Raji (cell line): ENCODE measurements at regions not wholly inside any gene's neighbourhood (a gene's known extent, or its start where the extent isn't known, plus 50 kb on each side); places are given as distances from the start of the nearest gene placed in this dataset.

Experiments
- POLR2A ChIP-seq: IDR thresholded peaks from 2 replicates; pipeline ENCODE4 v1.6.1; 2011; ENCODE audit warnings: low read depth, low read length, control low read depth; ENCODE audit not compliant: insufficient read depth

DNA sequence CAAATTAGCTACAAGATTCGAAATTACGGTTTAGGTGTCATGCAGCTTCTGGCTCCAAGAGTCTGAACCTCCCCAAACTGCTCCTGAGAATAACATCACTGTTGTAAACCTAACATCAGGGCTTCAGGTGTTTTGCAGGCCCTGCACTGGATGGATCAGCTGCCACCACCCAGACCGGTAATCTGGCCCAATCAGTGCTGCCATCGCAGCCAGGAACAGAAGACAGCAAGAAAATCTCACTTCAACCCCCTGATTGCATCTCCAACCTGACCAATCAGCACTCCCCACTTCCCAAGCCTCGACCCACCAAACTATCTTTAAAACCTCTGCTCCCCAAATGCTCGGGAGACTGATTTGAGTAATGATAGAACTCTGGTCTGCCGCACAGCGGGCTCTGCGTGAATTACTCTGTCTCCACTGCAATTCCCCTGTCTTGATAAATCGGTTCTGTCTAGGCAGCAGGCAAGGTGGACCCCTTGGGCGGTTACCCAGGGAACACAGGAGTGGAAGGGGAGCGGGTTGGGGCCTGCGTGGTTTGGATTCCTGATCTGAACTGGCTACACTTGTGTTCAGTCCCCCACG is 268.5 kb upstream of the SFSWAP start:
- no peak for TF ChIP-seq POLR2A

DNA sequence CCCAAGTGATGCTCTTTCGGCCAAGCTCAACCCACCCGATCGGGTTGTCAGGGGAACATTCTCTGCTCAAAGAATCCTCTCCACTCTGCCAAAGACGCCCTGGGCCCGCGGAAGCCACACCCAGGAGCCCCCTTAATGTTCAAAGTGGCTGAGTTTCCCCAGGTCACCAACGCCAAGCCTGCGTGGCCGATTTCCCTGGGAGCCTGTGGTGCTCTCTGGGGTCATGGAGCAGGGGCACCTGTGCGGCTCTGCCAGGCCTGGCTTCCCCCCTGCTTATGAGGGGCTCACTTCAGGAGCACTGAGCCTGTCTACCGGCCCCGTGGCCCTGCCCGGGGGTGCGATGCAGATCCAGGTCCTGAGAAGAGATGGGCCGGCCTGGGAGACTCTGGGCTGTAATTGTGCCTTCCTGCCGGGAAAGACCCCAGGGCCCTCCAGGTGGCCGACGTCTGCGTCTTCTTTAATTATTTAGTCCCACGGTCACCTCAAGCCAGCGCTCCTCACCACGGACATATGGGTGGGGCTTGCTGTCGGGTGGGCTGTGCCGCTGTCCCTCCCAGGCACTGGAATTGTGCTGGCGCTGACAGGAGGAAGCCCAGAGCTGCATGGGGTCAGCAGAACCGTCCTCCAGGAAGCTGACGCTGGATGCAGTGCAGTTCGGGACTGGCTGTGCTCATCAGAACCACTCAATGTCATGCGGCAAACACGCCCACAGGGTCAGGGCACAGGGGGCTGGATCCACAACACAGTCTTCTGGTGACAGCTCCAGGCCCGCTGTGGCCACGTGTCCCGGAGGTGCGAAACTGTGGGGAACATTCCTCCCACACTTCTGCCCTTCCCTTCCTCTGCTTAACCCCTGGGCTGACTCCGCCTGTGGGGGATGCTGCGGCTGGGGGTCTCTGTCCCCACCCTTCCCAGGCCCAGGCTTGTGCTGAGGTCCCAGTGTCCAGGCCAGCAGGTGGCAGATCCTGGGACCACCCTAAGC is 267.6 kb upstream of the SFSWAP start:
- TF ChIP-seq POLR2A = no peak

DNA sequence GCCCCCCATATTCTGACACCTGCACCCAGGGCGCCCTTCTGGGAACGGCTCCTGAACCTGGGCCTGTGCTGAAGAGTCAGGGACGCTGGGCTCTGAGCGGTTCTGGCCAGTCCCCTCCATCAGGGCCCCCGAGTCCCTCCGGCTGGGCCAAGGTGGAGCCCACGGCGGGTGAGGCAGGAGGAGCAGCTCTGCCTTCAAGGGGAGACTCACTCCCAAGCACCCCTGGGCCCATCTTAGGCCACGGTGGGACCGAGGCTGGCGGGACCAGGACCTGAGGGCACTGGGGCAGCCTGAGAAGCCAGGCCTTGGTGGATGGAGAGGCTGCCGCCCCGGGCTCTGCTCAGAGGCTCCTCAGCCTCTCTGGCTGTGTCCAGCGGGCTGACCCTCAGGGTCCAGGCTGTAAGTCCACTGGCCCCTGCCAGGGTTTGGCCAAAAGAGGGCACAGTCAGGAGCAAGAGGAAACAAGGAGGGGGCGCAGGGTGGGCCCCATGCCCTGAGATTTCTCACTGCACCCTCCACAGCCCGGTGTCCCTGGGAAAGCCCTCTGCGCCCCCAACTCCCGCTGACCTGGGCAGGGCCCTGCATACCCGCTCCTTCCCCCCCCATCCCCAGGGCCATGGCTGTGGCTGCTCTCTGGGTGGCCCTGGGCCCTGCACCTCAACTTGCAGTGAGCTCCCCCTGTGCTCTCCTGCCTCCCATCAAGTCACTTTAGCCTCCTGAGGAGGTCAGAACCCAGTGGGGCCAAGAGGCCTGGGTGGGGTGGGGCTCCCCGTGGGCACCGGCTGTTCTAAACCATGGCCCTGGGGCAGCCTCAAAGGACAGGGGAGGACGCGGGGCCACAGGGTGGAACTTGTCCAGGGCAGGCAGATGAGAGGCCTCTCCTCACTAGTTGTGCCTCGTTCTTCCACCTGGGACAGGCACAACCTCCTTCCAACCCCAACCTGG is 266.4 kb upstream of the SFSWAP start:
- no peak for TF ChIP-seq POLR2A

DNA sequence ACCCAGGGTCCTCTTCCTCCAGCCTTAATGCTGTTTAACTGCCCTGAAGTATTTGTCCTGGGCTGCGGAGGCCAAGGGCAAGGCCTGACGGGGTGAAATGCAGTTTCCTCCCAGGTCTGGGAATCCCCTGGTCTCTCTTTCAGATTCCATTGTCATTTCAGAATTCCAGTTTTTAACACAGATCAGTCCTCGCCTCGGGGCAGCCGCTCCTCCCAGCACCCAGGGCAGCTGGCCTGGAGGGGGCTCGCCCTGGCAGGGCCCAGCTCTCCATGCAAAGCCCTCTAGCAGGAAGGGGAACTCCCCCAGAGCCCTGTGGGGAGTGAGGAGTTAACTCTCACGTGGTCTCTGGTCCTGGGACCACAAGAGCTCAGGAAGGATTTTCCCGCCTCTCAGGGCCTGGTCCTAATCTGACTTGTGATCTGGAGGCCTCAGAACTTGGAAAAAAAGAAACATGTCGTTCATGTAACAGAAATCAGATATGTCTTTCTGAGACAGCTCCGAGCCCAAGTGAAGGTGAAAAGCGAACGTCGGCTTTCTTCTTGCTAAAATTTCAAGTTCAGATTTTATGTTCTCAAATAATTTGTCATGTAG is 265.6 kb upstream of the SFSWAP start:
- TF ChIP-seq POLR2A = no peak

GRCh38 chr12:131445795-131446194 is 265.1 kb upstream of the SFSWAP start:
- no peak for TF ChIP-seq POLR2A

- no peak for TF ChIP-seq POLR2A
These were observed 262.6 kb upstream of the SFSWAP start for GRCh38 chr12:131448254-131448795.

GRCh38 chr12:131449027-131449426 is 261.9 kb upstream of the SFSWAP start:
- no peak for TF ChIP-seq POLR2A

DNA sequence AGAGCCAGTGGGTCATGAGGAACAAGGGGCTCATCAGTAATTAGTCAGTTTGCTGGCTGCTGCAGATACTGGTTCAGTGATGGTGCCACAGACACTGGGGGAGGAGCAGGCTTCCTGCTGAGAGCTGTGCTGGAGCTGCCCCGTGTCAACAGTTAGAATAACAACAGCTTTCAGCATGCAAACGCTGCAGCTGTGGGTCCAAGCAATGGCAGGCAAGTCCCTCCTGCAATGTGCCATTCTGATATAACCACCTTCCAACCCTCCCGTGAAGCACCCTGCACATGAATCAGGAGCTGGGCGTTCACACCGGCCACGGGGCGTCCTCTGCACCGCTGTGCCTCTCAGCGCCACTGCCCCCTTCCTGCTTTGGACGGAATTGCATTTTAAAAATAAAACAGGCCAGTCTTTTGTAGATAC is 258.4 kb upstream of the SFSWAP start:
- TF ChIP-seq POLR2A = no peak

GRCh38 chr12:131454418-131455217 is 256.3 kb upstream of the SFSWAP start:
- no peak for TF ChIP-seq POLR2A

DNA sequence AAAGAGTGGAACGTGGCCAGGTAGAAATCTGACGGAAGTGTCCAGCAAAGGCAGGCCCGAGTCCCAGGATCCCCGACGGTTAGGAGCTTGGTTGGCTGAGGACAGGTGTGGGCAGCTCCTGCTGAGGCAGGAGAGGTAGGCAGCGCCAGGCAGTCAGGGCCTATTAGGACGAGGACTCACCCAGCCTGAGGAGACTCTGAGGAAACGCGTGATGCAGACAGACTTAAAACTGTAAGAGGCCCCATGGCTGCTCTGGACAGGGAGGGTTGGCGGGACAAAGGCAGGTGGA is 255.7 kb upstream of the SFSWAP start:
- no peak for TF ChIP-seq POLR2A

DNA sequence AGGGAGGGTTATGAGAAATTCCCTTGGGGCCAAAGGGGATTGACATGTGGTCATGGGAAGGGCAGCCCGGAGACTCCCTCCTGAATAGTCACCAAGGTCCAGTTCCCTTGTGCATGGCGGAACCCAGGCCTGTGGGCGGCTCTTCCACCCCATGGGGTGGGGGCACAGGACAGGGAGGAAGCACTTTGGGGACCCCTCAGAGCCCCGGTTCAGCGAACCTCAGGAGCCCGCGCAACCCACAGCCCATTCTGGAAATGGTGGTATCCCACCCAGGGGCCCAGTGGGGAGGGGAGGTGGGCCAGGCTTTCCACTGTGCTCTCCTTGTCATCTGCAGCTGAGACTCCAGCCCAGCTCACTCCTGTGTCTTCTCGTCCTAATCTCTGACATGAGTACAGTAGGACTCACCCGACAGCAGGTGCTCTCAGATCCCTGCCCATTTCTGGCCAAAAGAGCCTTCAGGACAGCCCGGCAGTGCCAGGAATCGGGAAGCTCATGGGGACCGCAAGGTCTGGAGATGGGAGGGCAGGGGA is 255.2 kb upstream of the SFSWAP start:
- no peak for TF ChIP-seq POLR2A

- TF ChIP-seq POLR2A = no peak
These were observed 254.4 kb upstream of the SFSWAP start for GRCh38 chr12:131456301-131457027.

- no peak for TF ChIP-seq POLR2A
These were observed 253.9 kb upstream of the SFSWAP start for GRCh38 chr12:131457028-131457310.
